ENCODE measurements at regions not wholly inside any gene's neighbourhood (a gene's known extent, or its start where the extent isn't known, plus 50 kb on each side); places are given as distances from the start of the nearest gene placed in this dataset.

GRCh38 chr10:4568086-4568485 is 257.9 kb upstream of the AKR1E2 start:
- no peak for DNase-seq

GRCh38 chr10:4567637-4568036 is 258.4 kb upstream of the AKR1E2 start:
- DNase-seq, result no peak

GRCh38 chr10:4566011-4566410 is 260.0 kb upstream of the AKR1E2 start:
- no peak for DNase-seq

- peak; percentile 4 for DNase-seq
These were observed 264.7 kb upstream of the AKR1E2 start for GRCh38 chr10:4561296-4561695.

GRCh38 chr10:4557469-4557868 is 268.5 kb upstream of the AKR1E2 start:
- no peak for DNase-seq

- DNase-seq, result no peak
These were observed 269.5 kb upstream of the AKR1E2 start for GRCh38 chr10:4556527-4556926.

GRCh38 chr10:4555920-4556319 is 270.1 kb upstream of the AKR1E2 start:
- DNase-seq, result no peak

- DNase-seq, result no peak
These were observed 276.8 kb upstream of the AKR1E2 start for GRCh38 chr10:4549139-4549653.

- DNase-seq, result no peak
These were observed 279.1 kb upstream of the AKR1E2 start for GRCh38 chr10:4546931-4547330.

- no peak for DNase-seq
These were observed 279.5 kb upstream of the AKR1E2 start for GRCh38 chr10:4546500-4546899.

- no peak for DNase-seq
These were observed 280.9 kb upstream of the AKR1E2 start for GRCh38 chr10:4545062-4545461.

- no peak for DNase-seq
These were observed 282.0 kb upstream of the AKR1E2 start for GRCh38 chr10:4543938-4544533.

- DNase-seq, result no peak
These were observed 284.7 kb upstream of the AKR1E2 start for GRCh38 chr10:4541292-4541691.

GRCh38 chr10:4538016-4538415 is 288.0 kb upstream of the AKR1E2 start:
- DNase-seq, result no peak

GRCh38 chr10:4535521-4535920 is 290.5 kb upstream of the AKR1E2 start:
- DNase-seq, result no peak

GRCh38 chr10:4533621-4534020 is 292.4 kb upstream of the AKR1E2 start:
- no peak for DNase-seq

GRCh38 chr10:4532976-4533375 is 293.0 kb upstream of the AKR1E2 start:
- no peak for DNase-seq

GRCh38 chr10:4532467-4532866 is 293.5 kb upstream of the AKR1E2 start:
- DNase-seq, result no peak

- DNase-seq, result no peak
These were observed 294.0 kb upstream of the AKR1E2 start for GRCh38 chr10:4532011-4532410.

GRCh38 chr10:4529266-4529665 is 296.7 kb upstream of the AKR1E2 start:
- no peak for DNase-seq

GRCh38 chr10:4527281-4527970 is 298.6 kb upstream of the AKR1E2 start:
- no peak for DNase-seq

GRCh38 chr10:4526311-4526731 is 299.7 kb upstream of the AKR1E2 start:
- DNase-seq, result no peak

- no peak for DNase-seq
These were observed 300.9 kb upstream of the AKR1E2 start for GRCh38 chr10:4525103-4525502.

- DNase-seq, result no peak
These were observed 303.6 kb upstream of the AKR1E2 start for GRCh38 chr10:4522296-4523000.
